Omental fat pad (tissue), 3 donors: ENCODE measurements at regions not wholly inside any gene's neighbourhood (a gene's known extent, or its start where the extent isn't known, plus 50 kb on each side); places are given as distances from the start of the nearest gene placed in this dataset. TPM values are rescaled to one million over a fixed set of nuclear protein-coding genes. Genes with fewer than 3 reads are reported as not detected.

Experiments used
- ATAC-seq: fragments of 150-250 bp; one replicate; pipeline ENCODE4 v1.9.1; 2016; ENCODE audit warnings: mild to moderate bottlenecking, moderate library complexity; ENCODE audit not compliant: low FRiP score
- DNase-seq: peaks from one replicate; pipeline ENCODE4 v3.0.0-alpha.2; 2019; ENCODE audit warnings: low spot score
- small RNA-seq: library from RNA; depleted of rRNA; stranded (forward); fragments of <200 nt; gene quantifications from one replicate; pipeline ENCODE3, GENCODE V24; 2016
- TF ChIP-seq, protein P1 (sequence below), 3 donors: fragments of 450-650 bp; IDR thresholded peaks; one replicate each; pipeline ENCODE4 v1.5.1; 2016 to 2017; ENCODE audit warnings: antibody characterized with exemption in 3 of 3, mild to moderate bottlenecking in 3 of 3, moderate library complexity in 2 of 3

DNA sequence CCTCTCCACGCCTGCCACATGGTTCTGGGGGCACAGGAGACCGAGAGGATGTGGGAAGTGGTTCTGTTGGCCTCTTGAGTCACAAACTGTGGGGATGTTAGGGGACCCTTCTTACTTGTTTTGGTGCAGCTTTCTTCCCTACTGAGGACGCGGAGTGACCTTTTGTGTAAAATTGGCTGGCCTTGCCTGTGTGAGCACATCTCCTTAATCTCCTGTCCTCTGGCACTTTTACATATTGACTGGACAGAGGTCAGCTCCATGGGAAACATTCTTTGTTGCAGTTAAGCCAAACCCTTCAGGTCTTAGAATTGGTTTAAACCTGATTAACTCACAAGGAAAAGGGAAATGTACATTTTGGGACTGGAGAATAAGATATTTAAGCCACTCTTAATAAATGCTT, 51.2 kb upstream of the TENM4 start:
- TF ChIP-seq, protein P1, sequence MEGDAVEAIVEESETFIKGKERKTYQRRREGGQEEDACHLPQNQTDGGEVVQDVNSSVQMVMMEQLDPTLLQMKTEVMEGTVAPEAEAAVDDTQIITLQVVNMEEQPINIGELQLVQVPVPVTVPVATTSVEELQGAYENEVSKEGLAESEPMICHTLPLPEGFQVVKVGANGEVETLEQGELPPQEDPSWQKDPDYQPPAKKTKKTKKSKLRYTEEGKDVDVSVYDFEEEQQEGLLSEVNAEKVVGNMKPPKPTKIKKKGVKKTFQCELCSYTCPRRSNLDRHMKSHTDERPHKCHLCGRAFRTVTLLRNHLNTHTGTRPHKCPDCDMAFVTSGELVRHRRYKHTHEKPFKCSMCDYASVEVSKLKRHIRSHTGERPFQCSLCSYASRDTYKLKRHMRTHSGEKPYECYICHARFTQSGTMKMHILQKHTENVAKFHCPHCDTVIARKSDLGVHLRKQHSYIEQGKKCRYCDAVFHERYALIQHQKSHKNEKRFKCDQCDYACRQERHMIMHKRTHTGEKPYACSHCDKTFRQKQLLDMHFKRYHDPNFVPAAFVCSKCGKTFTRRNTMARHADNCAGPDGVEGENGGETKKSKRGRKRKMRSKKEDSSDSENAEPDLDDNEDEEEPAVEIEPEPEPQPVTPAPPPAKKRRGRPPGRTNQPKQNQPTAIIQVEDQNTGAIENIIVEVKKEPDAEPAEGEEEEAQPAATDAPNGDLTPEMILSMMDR (IDR thresholded peaks at IDR 0.05) = no peak
- DNase-seq (no peak), ATAC-seq (no peak)

Small RNA genes in the stretch of these regions (small RNA-seq; reads per million reads assigned to genes)
- gene AP002802.2 = not detected
- gene MIR4300 = not detected
- not detected for gene MTND4LP18
- gene RNU6-544P = not detected
